H9 (cell line): ENCODE measurements at regions not wholly inside any gene's neighbourhood (a gene's known extent, or its start where the extent isn't known, plus 50 kb on each side); places are given as distances from the start of the nearest gene placed in this dataset.

Source experiments
- DNase-seq: peaks from one replicate; pipeline ENCODE4 v3.0.0-alpha.2; 2017
- H2AFZ ChIP-seq: one replicate; pipeline ENCODE4 v1.6.1; 2013; ENCODE audit warnings: mild to moderate bottlenecking, low read length, control low read depth, moderate library complexity
- H2AK5ac ChIP-seq: 2 replicates; pipeline ENCODE4 v1.6.1; 2013; ENCODE audit warnings: low read length, control low read depth, mixed read lengths; ENCODE audit not compliant: insufficient read length
- H2BK120ac ChIP-seq: one replicate; pipeline ENCODE4 v1.6.1; 2013; ENCODE audit warnings: low read depth, mild to moderate bottlenecking, low read length, control low read depth, inconsistent platforms; ENCODE audit not compliant: poor library complexity, severe bottlenecking
- H2BK12ac ChIP-seq: 2 replicates; pipeline ENCODE4 v1.6.1; 2013; ENCODE audit warnings: low read length, control low read depth, mixed read lengths, low read depth; ENCODE audit not compliant: insufficient read length
- H2BK15ac ChIP-seq: 2 replicates; pipeline ENCODE4 v1.6.1; 2013; ENCODE audit warnings: low read depth, low read length, control low read depth
- H2BK20ac ChIP-seq: one replicate; pipeline ENCODE4 v1.6.1; 2013; ENCODE audit warnings: low read depth, mild to moderate bottlenecking, low read length, control low read depth, inconsistent platforms; ENCODE audit not compliant: poor library complexity, severe bottlenecking
- H2BK5ac ChIP-seq: 2 replicates; pipeline ENCODE4 v1.6.1; 2013; ENCODE audit warnings: low read length, control low read depth, mixed read lengths; ENCODE audit not compliant: insufficient read length
- H3K14ac ChIP-seq: 2 replicates; pipeline ENCODE4 v1.6.1; 2013; ENCODE audit warnings: low read length, control low read depth; ENCODE audit not compliant: insufficient read depth
- H3K18ac ChIP-seq: 2 replicates; pipeline ENCODE4 v1.6.1; 2013; ENCODE audit warnings: low read depth, mild to moderate bottlenecking, mixed read lengths, low read length, control low read depth; ENCODE audit not compliant: insufficient read length
- H3K23ac ChIP-seq: 2 replicates; pipeline ENCODE4 v1.6.1; 2013; ENCODE audit warnings: low read length, control low read depth, mixed read lengths, low read depth; ENCODE audit not compliant: insufficient read length
- H3K23me2 ChIP-seq: 2 replicates; pipeline ENCODE4 v1.6.1; 2013; ENCODE audit warnings: low read depth, mild to moderate bottlenecking, mixed read lengths, low read length, control low read depth; ENCODE audit not compliant: insufficient read length, poor library complexity, severe bottlenecking
- H3K27ac ChIP-seq: 2 replicates; pipeline ENCODE4 v1.5.1; 2013; ENCODE audit warnings: low read length, control low read depth, mixed read lengths, low read depth; ENCODE audit not compliant: insufficient read length
- H3K27me3 ChIP-seq: 2 replicates; pipeline ENCODE4 v1.6.1; 2013; ENCODE audit warnings: low read length, control low read depth, inconsistent platforms; ENCODE audit not compliant: insufficient read depth
- H3K4ac ChIP-seq: 2 replicates; pipeline ENCODE4 v1.6.1; 2013; ENCODE audit warnings: low read depth, mild to moderate bottlenecking, control low read depth, inconsistent platforms, low read length, moderate library complexity
- H3K4me1 ChIP-seq: 2 replicates; pipeline ENCODE4 v1.6.1; 2013; ENCODE audit warnings: low read length, control low read depth, inconsistent platforms; ENCODE audit not compliant: insufficient read depth
- H3K4me2 ChIP-seq: 2 replicates; pipeline ENCODE4 v1.6.1; 2013; ENCODE audit warnings: low read length, control low read depth, mixed read lengths; ENCODE audit not compliant: insufficient read length, insufficient read depth
- H3K56ac ChIP-seq: 2 replicates; pipeline ENCODE4 v1.6.1; 2013; ENCODE audit warnings: low read depth, mild to moderate bottlenecking, mixed read lengths, low read length, control low read depth; ENCODE audit not compliant: insufficient read length
- H3K79me1 ChIP-seq: 2 replicates; pipeline ENCODE4 v1.6.1; 2013; ENCODE audit warnings: low read depth, mild to moderate bottlenecking, moderate library complexity, low read length, control low read depth, inconsistent platforms; ENCODE audit not compliant: insufficient read depth, poor library complexity, severe bottlenecking
- H3K79me2 ChIP-seq: 2 replicates; pipeline ENCODE4 v1.6.1; 2013; ENCODE audit warnings: low read length, control low read depth, inconsistent platforms; ENCODE audit not compliant: insufficient read depth
- H3K9ac ChIP-seq: 2 replicates; pipeline ENCODE4 v1.6.1; 2013; ENCODE audit warnings: low read length, control low read depth, mixed read lengths; ENCODE audit not compliant: insufficient read length; ENCODE audit errors: extremely low read depth
- H3K9me3 ChIP-seq: one replicate; pipeline ENCODE4 v1.6.1; 2013; ENCODE audit warnings: low read depth, low read length, inconsistent platforms; ENCODE audit not compliant: control insufficient read depth
- H3T11ph ChIP-seq: one replicate; pipeline ENCODE4 v1.6.1; 2013; ENCODE audit warnings: mild to moderate bottlenecking, low read length, control low read depth, inconsistent platforms
- H4K20me1 ChIP-seq: one replicate; pipeline ENCODE4 v1.6.1; 2013; ENCODE audit not compliant: control insufficient read depth, insufficient read length, insufficient read depth
- H4K5ac ChIP-seq: 2 replicates; pipeline ENCODE4 v1.6.1; 2013; ENCODE audit warnings: low read depth, mild to moderate bottlenecking, mixed read lengths, low read length, control low read depth; ENCODE audit not compliant: insufficient read length
- H4K8ac ChIP-seq: replicated peaks from 2 replicates; pipeline ENCODE4 v1.6.1; 2013; ENCODE audit warnings: low read length, control low read depth, mixed read lengths, low read depth; ENCODE audit not compliant: insufficient read length
- H4K91ac ChIP-seq: 2 replicates; pipeline ENCODE4 v1.6.1; 2013; ENCODE audit warnings: low read depth, mild to moderate bottlenecking, moderate library complexity, mixed read lengths, low read length, control low read depth; ENCODE audit not compliant: insufficient read length
- H3K27ac Mint-ChIP-seq, 3 experiments: 2 replicates in 2 of 3; 3 replicates in 1 of 3; pipeline ENCODE4 v1.8.0; 2020 to 2021; ENCODE audit warnings: mixed read lengths in 3 of 3, mild to moderate bottlenecking in 1 of 3, moderate library complexity in 1 of 3
- H3K27me3 Mint-ChIP-seq: 2 replicates; pipeline ENCODE4 v1.8.0; 2021; ENCODE audit warnings: low read depth, mild to moderate bottlenecking, moderate library complexity, mixed read lengths
- H3K36me3 Mint-ChIP-seq, 3 experiments: 2 replicates in 2 of 3; 3 replicates in 1 of 3; pipeline ENCODE4 v1.8.0; 2020 to 2021; ENCODE audit warnings: low read depth in 3 of 3, mixed read lengths in 3 of 3; ENCODE audit not compliant: insufficient read depth in 1 of 3
- H3K4me1 Mint-ChIP-seq, 2 experiments: 2 replicates each; pipeline ENCODE4 v1.8.0; 2020; ENCODE audit warnings: mixed read lengths in 2 of 2
- H3K4me3 Mint-ChIP-seq, 2 experiments: 2 replicates in 1 of 2; 3 replicates in 1 of 2; pipeline ENCODE4 v1.8.0; 2020 to 2021; ENCODE audit warnings: mild to moderate bottlenecking in 2 of 2, mixed read lengths in 2 of 2, moderate library complexity in 1 of 2
- H3K9me3 Mint-ChIP-seq, 2 experiments: 2 replicates in 1 of 2; 3 replicates in 1 of 2; pipeline ENCODE4 v1.8.0; 2020; ENCODE audit warnings: mild to moderate bottlenecking in 2 of 2, mixed read lengths in 2 of 2, moderate library complexity in 1 of 2
- CTCF ChIP-seq: fragments of 200-600 bp; sonication (generic); conservative IDR thresholded peaks from 3 replicates; pipeline ENCODE4 v1.8.0; 2021; ENCODE audit warnings: antibody characterized with exemption, mild to moderate bottlenecking
- WGBS: extraction: QIAGEN DNeasy Blood & Tissue Kit; methylation state at CpG from one replicate; pipeline ENCODE4 v1.1.7; 2013; ENCODE audit warnings: missing lambda C conversion rate, low lambda C conversion rate, mixed read lengths; ENCODE audit not compliant: insufficient read length; ENCODE audit errors: extremely low coverage; 5-methylcytosine and 5-hydroxymethylcytosine counted together

DNA sequence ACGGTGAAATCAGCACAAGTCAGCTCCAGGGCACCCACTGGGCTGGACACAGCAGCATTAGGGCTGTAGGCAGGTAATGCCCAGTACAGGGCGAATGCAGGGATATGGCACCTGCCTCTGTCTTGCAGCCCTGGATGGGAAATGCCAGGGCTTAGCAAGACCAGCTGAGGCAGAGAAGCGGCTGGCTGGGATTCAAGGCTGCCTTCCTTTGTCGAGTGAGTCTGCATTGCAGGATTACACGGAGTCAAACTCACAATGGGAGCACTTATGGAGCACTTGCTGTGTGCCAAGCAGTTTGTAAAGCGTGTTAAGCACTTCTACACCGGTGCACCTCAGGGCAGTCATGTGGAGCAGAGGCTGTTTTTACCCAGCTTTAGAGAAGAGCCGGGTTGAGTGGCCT, 87.3 kb upstream of the HDAC4 start:
- Histone ChIP-seq H3T11ph (no peak overlapping the region), H3K4me1 (no peaks in the 10 kb centered on the region; the same call in 1 of the 2 replicates), H2BK12ac (no peak overlapping the region), H4K5ac (no peak overlapping the region), H3K4me2 (no peak overlapping the region), H2AFZ (no peak overlapping the region), H3K23me2 (no peaks in the 10 kb centered on the region), H3K27ac (no peak overlapping the region), H3K9ac (no peak overlapping the region), H2BK15ac (no peak overlapping the region), H2BK120ac (no peak overlapping the region), H2BK20ac (no peak overlapping the region), H2BK5ac (no peak overlapping the region), H3K79me2 (no peaks in the 10 kb centered on the region), H3K9me3 (no peaks in the 10 kb centered on the region), H3K56ac (no peak overlapping the region), H4K8ac (no peak overlapping the region), H3K4ac (no peak overlapping the region), H2AK5ac (no peak overlapping the region), H4K91ac (no peak overlapping the region), H3K23ac (no peak overlapping the region), H3K18ac (no peak overlapping the region), H3K27me3 (no peaks in the 10 kb centered on the region), H4K20me1 (no peaks in the 10 kb centered on the region), H3K14ac (no peak overlapping the region), H3K79me1 (no peaks in the 10 kb centered on the region)
- H3K27ac Mint-ChIP-seq: no peak overlapping the region
- no peaks in the 10 kb centered on the region; a peak in 1 of 5 replicates for H3K9me3 Mint-ChIP-seq
- H3K27me3 Mint-ChIP-seq: peaks cover 5% of the 10 kb centered on the region
- no peaks in the 10 kb centered on the region for H3K36me3 Mint-ChIP-seq
- no CpG with 5 or more reads among the region's 8 CpGs for WGBS
- no peak for TF ChIP-seq CTCF
- DNase-seq: no peak
- H3K4me3 Mint-ChIP-seq: no peak overlapping the region
- peaks cover under 1 to 5% of the 10 kb centered on the region in 2 experiments; a peak in 1 of 4 replicates for H3K4me1 Mint-ChIP-seq
